Ureter (tissue), 1 donor: ENCODE measurements at regions not wholly inside any gene's neighbourhood (a gene's known extent, or its start where the extent isn't known, plus 50 kb on each side); places are given as distances from the start of the nearest gene placed in this dataset.

Source experiments
- DNase-seq: peaks from one replicate; pipeline ENCODE4 v3.0.0-alpha.2; 2020; ENCODE audit warnings: low spot score
- donor health status: DM: yes; HTN: yes; CAD: no.

DNA sequence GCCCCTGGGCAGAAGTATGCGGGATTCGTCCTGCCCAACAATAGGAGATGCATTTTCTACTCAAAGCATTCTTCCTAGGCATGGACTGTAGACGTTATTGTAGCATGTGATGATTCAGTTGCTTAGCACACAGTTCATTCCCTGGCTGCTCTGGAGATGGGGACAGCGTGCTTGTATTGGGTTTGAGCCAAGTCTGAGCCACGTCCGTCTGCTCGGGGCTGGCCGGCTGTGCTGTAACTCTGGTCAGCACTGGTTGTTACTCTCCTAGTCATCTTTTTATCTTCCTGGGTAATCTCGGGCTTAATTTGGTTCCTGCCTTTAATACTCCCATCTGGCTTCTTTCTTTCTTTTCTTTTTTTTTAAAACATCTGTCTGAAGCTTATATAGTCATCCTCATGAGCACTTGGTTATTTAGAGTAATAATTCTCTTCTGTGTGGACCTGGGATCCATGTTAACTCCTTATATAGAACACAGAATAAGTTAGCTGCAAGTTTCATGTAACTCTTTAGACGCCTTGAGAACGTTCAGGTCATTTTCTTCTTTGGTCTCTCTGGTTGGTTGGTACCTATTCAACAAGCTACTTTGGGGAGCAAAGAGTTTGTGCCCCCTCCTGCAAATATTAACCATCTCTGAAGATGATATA lies 118.8 kb upstream of the RPS23 start:
- DNase-seq: peak; percentile 87

- DNase-seq: no peak
Observed at GRCh38 chr5:82396396-82396795, 118.2 kb upstream of the RPS23 start.

DNA sequence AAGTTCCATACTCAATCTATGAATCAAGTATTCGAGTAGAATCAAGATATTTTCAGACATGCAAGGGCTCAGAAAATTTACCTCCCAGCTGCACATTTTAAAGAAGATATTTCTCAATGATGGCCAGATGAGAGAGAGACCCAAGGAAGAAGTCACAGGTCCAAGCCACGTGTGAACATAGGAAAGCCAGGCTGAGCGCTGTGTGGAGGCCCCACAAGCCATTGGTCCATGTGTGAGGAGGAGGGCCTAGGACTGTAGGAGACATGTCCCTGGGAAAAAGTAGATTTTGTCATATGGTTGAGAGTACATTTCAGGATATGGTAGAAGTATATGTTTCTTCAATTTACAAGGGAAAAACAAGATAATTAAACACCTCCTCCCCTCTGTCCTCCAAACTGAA lies 115.8 kb upstream of the RPS23 start:
- DNase-seq: no peak

DNA sequence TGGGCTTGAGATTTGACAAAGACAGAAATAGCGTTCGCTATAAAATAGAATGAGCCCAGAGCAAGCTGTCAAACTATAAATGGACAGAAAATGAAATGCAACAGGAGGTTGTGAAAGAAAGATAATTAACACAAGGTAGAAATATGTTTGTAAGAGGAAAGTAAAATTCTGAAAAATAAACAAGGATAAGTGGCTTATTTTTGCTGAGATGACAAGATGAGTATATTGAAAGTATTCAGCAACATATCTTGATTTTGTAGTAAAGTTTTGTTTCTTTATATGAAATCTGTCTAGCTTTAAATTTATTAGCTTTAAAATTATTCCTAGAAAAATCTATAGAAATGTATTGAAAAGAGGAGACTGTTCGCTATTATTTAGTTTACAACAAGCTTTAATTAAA lies 111.9 kb upstream of the RPS23 start:
- DNase-seq: no peak

DNA sequence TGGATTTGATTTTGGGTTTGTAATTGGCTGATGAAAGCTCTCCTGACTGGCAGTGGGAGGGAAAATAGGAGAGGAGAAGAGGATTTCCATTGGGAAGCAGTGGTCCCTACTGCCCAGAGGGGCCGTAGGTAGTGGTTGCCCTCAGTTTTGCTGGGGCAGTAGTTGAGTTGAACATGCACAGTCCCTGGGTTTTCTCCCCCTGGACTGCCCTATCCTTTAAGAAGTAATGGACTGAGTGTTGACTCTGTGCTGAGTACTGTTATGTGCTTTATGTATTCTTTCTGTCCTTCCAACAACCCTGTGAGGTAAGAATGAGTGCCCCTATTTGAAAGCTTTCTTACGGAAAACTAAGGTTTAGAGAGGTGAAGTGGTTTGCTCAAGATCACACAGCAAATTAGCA lies 111.2 kb upstream of the RPS23 start:
- no peak for DNase-seq

GRCh38 chr5:82388181-82388580 lies 110.0 kb upstream of the RPS23 start:
- DNase-seq: no peak

- DNase-seq: no peak
Observed at GRCh38 chr5:82387819-82388166, 109.6 kb upstream of the RPS23 start.

GRCh38 chr5:82387001-82387818 lies 109.1 kb upstream of the RPS23 start:
- DNase-seq: no peak

DNA sequence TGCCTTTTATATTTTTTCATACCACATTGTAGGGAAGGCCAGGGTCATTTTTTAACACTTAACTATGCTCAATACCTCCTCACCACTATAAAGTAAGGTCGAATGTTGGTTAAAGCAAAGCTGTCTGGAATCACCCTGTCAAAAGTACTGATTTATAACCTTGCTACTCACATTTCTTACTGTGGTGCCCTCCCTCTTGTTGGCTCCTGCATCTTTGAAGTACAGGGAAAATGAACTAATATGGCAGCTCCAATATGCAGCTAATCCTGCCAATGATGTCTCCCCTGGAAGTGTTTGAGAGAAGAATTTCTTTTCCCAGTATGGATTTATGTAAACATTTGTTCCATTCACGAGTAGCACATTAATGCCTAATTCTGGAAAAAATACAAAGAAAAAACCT lies 108.4 kb upstream of the RPS23 start:
- no peak for DNase-seq

GRCh38 chr5:82384034-82384750 lies 106.0 kb upstream of the RPS23 start:
- DNase-seq: no peak

- no peak for DNase-seq
Observed at GRCh38 chr5:82381591-82381990, 103.4 kb upstream of the RPS23 start.

GRCh38 chr5:82376307-82376706 lies 98.2 kb upstream of the RPS23 start:
- DNase-seq: no peak

- no peak for DNase-seq
Observed at GRCh38 chr5:82375488-82376244, 97.5 kb upstream of the RPS23 start.

- no peak for DNase-seq
Observed at GRCh38 chr5:82374637-82375036, 96.5 kb upstream of the RPS23 start.

- no peak for DNase-seq
Observed at GRCh38 chr5:82367930-82368329, 89.8 kb upstream of the RPS23 start.

- DNase-seq: no peak
Observed at GRCh38 chr5:82365744-82366228, 87.6 kb upstream of the RPS23 start.

GRCh38 chr5:82365026-82365425 lies 86.9 kb upstream of the RPS23 start:
- DNase-seq: no peak

DNA sequence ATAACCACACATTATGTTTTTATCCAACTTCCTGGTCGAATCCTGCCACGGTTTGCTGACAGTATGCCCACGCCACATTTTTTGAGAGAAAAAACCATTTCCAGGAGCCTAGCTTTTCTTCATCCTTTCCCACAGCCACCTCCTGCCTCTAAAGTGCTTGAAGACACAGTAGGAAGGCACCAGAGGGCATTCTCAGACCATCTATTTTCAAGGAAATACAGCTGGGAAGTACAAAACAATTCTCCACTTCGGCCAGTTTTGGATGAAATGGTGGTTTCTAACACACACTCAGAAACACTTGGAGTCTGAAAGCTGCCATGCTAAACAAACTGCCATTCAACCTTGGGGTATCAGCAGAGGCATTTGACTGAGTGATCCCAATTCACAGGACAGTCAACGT lies 86.3 kb upstream of the RPS23 start:
- DNase-seq: no peak

GRCh38 chr5:82363524-82363923 lies 85.4 kb upstream of the RPS23 start:
- no peak for DNase-seq

- DNase-seq: no peak
Observed at GRCh38 chr5:82362636-82363035, 84.5 kb upstream of the RPS23 start.

DNA sequence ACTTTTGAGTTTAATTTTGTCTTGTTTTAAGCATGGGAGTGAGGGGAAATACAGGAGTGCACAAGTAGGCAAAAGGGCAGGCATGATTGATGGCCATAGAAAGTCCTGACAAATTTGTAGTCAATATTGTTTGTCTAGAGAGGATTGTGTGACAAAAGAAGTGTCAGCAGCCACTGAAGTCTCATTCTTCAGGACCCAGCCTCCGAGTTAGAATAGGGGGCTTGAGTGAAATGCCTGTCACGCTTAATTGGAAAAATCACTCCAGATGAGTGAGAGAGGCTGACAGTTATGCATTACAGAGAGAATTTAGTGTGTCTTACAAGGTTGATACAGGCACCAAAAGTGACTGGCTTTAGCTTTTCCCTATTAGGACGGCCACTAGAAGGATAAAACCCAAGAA lies 81.9 kb upstream of the RPS23 start:
- no peak for DNase-seq

DNA sequence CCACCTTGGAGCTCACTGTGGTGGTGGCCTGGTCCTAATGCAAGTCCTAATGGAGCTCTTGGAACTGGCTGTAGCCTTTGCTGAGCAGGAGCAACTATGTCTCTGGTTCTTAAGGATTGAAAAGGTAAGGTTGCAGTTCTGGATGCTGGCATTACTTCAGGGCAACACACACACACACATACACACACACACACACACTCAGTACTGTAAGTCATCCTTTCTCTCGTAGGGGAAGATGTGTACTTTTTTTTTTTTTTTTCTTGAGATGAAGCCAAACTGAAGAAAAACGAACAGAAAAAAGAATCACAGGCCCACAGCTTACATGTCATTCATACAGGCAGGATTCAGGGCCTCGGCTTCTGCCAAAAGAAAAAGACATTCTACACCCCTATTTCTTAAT lies 81.1 kb upstream of the RPS23 start:
- DNase-seq: no peak
